ENCODE measurements at regions not wholly inside any gene's neighbourhood (a gene's known extent, or its start where the extent isn't known, plus 50 kb on each side); places are given as distances from the start of the nearest gene placed in this dataset.

GRCh38 chr3:5304188-5304587 lies 116.7 kb downstream of the EDEM1 start:
- ATAC-seq: no peak
- TF ChIP-seq ISL1 (CRISPR knock-in tag; IDR thresholded peaks at IDR 0.05) (no peak), PATZ1 (CRISPR knock-in tag; IDR thresholded peaks at IDR 0.05; ENCODE audit: borderline replicate concordance) (no peak), CSRNP3 (CRISPR knock-in tag; IDR thresholded peaks at IDR 0.05) (no peak), ZNF8 (CRISPR knock-in tag; IDR thresholded peaks at IDR 0.05) (no peak), SNAI2 (CRISPR knock-in tag; IDR thresholded peaks at IDR 0.05) (no peak), ZNF70 (CRISPR knock-in tag; IDR thresholded peaks at IDR 0.05) (no peak), TCF4 (CRISPR knock-in tag; IDR thresholded peaks at IDR 0.05; ENCODE audit: borderline replicate concordance) (no peak), BACH2 (CRISPR knock-in tag; IDR thresholded peaks at IDR 0.05; ENCODE audit: borderline replicate concordance) (no peak), PPARA (CRISPR knock-in tag; IDR thresholded peaks at IDR 0.05; ENCODE audit: borderline replicate concordance) (no peak)

- TF ChIP-seq TSHZ2 (CRISPR knock-in tag; IDR thresholded peaks at IDR 0.05) (no peak), ISL1 (CRISPR knock-in tag; IDR thresholded peaks at IDR 0.05) (no peak), CSRNP3 (CRISPR knock-in tag; IDR thresholded peaks at IDR 0.05) (no peak), ZFP30 (CRISPR knock-in tag; IDR thresholded peaks at IDR 0.05) (no peak), BACH2 (CRISPR knock-in tag; IDR thresholded peaks at IDR 0.05; ENCODE audit: borderline replicate concordance) (no peak), ZNF8 (CRISPR knock-in tag; IDR thresholded peaks at IDR 0.05) (no peak), ZNF565 (CRISPR knock-in tag; conservative IDR thresholded peaks at IDR 0.05; ENCODE audit: low read depth) (no peak), POU6F1 (CRISPR knock-in tag; IDR thresholded peaks at IDR 0.05; ENCODE audit: borderline replicate concordance, low read depth) (no peak), TCF4 (CRISPR knock-in tag; IDR thresholded peaks at IDR 0.05; ENCODE audit: borderline replicate concordance) (no peak), ZNF70 (CRISPR knock-in tag; IDR thresholded peaks at IDR 0.05) (no peak), RARB (CRISPR knock-in tag; IDR thresholded peaks at IDR 0.05) (no peak), CSDC2 (CRISPR knock-in tag; IDR thresholded peaks at IDR 0.05) (no peak), GLIS3 (CRISPR knock-in tag; IDR thresholded peaks at IDR 0.05) (no peak), ARNTL (CRISPR knock-in tag; IDR thresholded peaks at IDR 0.05; ENCODE audit: borderline replicate concordance, low read depth) (no peak), TOX (CRISPR knock-in tag; IDR thresholded peaks at IDR 0.05; ENCODE audit: borderline replicate concordance) (no peak), ZFP3 (CRISPR knock-in tag; IDR thresholded peaks at IDR 0.05) (no peak), SNAI2 (CRISPR knock-in tag; IDR thresholded peaks at IDR 0.05) (no peak)
- peak; percentile 89 for ATAC-seq
Observed at GRCh38 chr3:5304789-5305683, 117.5 kb downstream of the EDEM1 start.

GRCh38 chr3:5305684-5305989 lies 118.1 kb downstream of the EDEM1 start:
- TF ChIP-seq GLIS3 (CRISPR knock-in tag; IDR thresholded peaks at IDR 0.05) (no peak), CSRNP3 (CRISPR knock-in tag; IDR thresholded peaks at IDR 0.05) (no peak), RARB (CRISPR knock-in tag; IDR thresholded peaks at IDR 0.05) (no peak), ZFP30 (CRISPR knock-in tag; IDR thresholded peaks at IDR 0.05) (no peak), PATZ1 (CRISPR knock-in tag; IDR thresholded peaks at IDR 0.05; ENCODE audit: borderline replicate concordance) (no peak), POU6F1 (CRISPR knock-in tag; IDR thresholded peaks at IDR 0.05; ENCODE audit: borderline replicate concordance, low read depth) (no peak), ZNF70 (CRISPR knock-in tag; IDR thresholded peaks at IDR 0.05) (no peak), ISL1 (CRISPR knock-in tag; IDR thresholded peaks at IDR 0.05) (no peak), TCF4 (CRISPR knock-in tag; IDR thresholded peaks at IDR 0.05; ENCODE audit: borderline replicate concordance) (no peak), TOX (CRISPR knock-in tag; IDR thresholded peaks at IDR 0.05; ENCODE audit: borderline replicate concordance) (no peak), ESRRG (CRISPR knock-in tag; IDR thresholded peaks at IDR 0.05) (no peak)
- no peak for ATAC-seq
